HL-60 (cell line): ENCODE measurements at regions not wholly inside any gene's neighbourhood (a gene's known extent, or its start where the extent isn't known, plus 50 kb on each side); places are given as distances from the start of the nearest gene placed in this dataset.
"Not testable (repeated sequence)": the region's sequence is repeated elsewhere in the genome, so short reads cannot be mapped to it uniquely, and the experiment has no call there.

ENCODE experiments used
- DNase-seq, 2 experiments: peaks; one replicate each; pipeline ENCODE4 v3.0.0-alpha.2; 2010 to 2020; ENCODE audit warnings: low read depth in 1 of 2, low spot score in 1 of 2
- H3K27ac ChIP-seq: fragments of 250-450 bp; sonication (Bioruptor Pico); replicated peaks from 2 replicates; pipeline ENCODE4 v1.5.1; 2020; ENCODE audit warnings: mild to moderate bottlenecking, moderate library complexity
- H3K27me3 ChIP-seq: fragments of 250-450 bp; sonication (Bioruptor Pico); 2 replicates; pipeline ENCODE4 v1.5.1; 2021; ENCODE audit warnings: mild to moderate bottlenecking, moderate library complexity; ENCODE audit not compliant: insufficient read depth, poor library complexity, severe bottlenecking
- H3K4me3 ChIP-seq: replicated peaks from 2 replicates; pipeline ENCODE4 v1.5.1; 2011; ENCODE audit warnings: mild to moderate bottlenecking, control low read depth, low read length; ENCODE audit not compliant: insufficient read depth
- GABPA ChIP-seq: IDR thresholded peaks from 2 replicates; pipeline ENCODE4 v1.6.1; 2012; ENCODE audit warnings: low read depth
- POLR2AphosphoS5 ChIP-seq: IDR thresholded peaks from 2 replicates; pipeline ENCODE4 v1.6.1; 2012; ENCODE audit warnings: low read depth
- SPI1 ChIP-seq: IDR thresholded peaks from 2 replicates; pipeline ENCODE4 v1.6.1; 2012; ENCODE audit warnings: low read depth, mild to moderate bottlenecking, borderline replicate concordance
- TF ChIP-seq, protein P1 (sequence below): IDR thresholded peaks from 2 replicates; pipeline ENCODE4 v1.6.1; 2012; ENCODE audit warnings: low read depth; ENCODE audit not compliant: insufficient replicate concordance
- TF ChIP-seq, protein P2 (sequence below): IDR thresholded peaks from one replicate; pipeline ENCODE4 v1.5.1; 2011; ENCODE audit warnings: low read length, control low read depth, inconsistent platforms; ENCODE audit not compliant: insufficient read depth

DNA sequence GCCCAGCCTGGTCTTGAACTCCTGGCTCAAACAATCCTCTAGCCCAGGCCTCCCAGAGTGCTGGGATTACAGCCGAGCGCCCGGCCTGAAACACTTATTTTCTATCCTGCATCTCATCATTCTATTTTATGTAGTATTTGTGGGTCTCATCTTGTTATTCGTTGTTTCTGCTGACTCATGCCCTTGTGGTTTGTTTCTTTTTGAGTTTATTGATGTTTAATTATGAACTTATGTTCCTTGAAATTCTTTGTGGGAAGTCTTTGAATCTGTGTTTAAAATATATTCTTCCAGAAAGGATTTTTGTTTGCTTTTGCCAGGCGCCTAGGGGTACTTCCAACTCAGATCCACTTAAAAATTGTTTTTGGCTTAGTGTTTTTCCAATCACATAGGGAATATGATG lies 78.3 kb upstream of the C15orf39 start:
- H3K4me3 ChIP-seq: no peak overlapping the region
- TF ChIP-seq, protein P1, sequence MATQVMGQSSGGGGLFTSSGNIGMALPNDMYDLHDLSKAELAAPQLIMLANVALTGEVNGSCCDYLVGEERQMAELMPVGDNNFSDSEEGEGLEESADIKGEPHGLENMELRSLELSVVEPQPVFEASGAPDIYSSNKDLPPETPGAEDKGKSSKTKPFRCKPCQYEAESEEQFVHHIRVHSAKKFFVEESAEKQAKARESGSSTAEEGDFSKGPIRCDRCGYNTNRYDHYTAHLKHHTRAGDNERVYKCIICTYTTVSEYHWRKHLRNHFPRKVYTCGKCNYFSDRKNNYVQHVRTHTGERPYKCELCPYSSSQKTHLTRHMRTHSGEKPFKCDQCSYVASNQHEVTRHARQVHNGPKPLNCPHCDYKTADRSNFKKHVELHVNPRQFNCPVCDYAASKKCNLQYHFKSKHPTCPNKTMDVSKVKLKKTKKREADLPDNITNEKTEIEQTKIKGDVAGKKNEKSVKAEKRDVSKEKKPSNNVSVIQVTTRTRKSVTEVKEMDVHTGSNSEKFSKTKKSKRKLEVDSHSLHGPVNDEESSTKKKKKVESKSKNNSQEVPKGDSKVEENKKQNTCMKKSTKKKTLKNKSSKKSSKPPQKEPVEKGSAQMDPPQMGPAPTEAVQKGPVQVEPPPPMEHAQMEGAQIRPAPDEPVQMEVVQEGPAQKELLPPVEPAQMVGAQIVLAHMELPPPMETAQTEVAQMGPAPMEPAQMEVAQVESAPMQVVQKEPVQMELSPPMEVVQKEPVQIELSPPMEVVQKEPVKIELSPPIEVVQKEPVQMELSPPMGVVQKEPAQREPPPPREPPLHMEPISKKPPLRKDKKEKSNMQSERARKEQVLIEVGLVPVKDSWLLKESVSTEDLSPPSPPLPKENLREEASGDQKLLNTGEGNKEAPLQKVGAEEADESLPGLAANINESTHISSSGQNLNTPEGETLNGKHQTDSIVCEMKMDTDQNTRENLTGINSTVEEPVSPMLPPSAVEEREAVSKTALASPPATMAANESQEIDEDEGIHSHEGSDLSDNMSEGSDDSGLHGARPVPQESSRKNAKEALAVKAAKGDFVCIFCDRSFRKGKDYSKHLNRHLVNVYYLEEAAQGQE: no peak
- TF ChIP-seq GABPA: no peak
- TF ChIP-seq, protein P2, sequence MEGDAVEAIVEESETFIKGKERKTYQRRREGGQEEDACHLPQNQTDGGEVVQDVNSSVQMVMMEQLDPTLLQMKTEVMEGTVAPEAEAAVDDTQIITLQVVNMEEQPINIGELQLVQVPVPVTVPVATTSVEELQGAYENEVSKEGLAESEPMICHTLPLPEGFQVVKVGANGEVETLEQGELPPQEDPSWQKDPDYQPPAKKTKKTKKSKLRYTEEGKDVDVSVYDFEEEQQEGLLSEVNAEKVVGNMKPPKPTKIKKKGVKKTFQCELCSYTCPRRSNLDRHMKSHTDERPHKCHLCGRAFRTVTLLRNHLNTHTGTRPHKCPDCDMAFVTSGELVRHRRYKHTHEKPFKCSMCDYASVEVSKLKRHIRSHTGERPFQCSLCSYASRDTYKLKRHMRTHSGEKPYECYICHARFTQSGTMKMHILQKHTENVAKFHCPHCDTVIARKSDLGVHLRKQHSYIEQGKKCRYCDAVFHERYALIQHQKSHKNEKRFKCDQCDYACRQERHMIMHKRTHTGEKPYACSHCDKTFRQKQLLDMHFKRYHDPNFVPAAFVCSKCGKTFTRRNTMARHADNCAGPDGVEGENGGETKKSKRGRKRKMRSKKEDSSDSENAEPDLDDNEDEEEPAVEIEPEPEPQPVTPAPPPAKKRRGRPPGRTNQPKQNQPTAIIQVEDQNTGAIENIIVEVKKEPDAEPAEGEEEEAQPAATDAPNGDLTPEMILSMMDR: no peak
- no peak for TF ChIP-seq POLR2AphosphoS5
- no peak for TF ChIP-seq SPI1
- no peaks in the 10 kb centered on the region for H3K27me3 ChIP-seq
- DNase-seq: no peak
- H3K27ac ChIP-seq: no peak overlapping the region

DNA sequence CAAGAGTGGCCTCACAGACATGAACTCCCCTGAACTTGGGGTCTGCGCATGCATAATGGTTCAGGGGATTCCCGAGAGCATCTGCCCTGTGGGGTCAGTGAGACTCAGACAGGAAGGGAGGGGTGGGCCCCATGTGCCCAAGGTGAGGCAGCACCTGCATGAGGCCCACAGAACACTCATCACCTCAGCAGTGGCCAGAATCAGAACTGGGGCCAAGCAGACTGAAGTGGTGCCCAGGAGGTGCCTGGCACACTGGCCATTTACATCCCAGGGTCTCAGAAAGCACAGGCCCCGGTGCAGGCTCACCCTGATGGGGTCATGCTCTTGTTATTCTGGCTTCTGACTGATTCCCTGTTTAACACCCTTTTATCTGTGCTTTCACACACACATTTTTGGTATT lies 77.4 kb upstream of the C15orf39 start:
- not testable (repeated sequence) for H3K4me3 ChIP-seq, DNase-seq, H3K27me3 ChIP-seq
- peak overlapping the region; percentile 74 for H3K27ac ChIP-seq

DNA sequence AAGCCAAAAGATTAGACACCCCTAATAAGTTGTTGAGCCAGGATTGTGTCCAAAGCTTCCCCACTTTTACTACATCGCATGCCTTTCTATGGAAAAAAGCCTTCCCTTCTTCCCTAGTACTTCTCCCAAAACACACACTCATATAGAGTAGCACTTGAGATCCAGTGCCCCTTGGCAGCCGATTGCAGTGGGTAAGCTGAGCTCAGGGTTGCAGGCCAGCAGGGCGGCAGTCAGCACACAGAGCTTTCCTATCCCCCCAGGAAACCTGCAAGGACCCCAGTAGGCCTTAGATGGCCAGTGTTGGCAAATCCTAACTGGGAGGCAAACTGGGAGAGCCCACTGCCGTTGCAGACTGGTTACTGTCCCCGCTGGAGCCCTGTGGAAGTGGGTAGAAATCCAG lies 75.7 kb upstream of the C15orf39 start:
- DNase-seq: no peak
- TF ChIP-seq POLR2AphosphoS5 (no peak), SPI1 (no peak), GABPA (no peak)
- TF ChIP-seq, protein P1: no peak
- TF ChIP-seq, protein P2: no peak
- Histone ChIP-seq H3K27ac (peak overlapping the region; percentile 74), H3K4me3 (no peak overlapping the region), H3K27me3 (no peaks in the 10 kb centered on the region)

DNA sequence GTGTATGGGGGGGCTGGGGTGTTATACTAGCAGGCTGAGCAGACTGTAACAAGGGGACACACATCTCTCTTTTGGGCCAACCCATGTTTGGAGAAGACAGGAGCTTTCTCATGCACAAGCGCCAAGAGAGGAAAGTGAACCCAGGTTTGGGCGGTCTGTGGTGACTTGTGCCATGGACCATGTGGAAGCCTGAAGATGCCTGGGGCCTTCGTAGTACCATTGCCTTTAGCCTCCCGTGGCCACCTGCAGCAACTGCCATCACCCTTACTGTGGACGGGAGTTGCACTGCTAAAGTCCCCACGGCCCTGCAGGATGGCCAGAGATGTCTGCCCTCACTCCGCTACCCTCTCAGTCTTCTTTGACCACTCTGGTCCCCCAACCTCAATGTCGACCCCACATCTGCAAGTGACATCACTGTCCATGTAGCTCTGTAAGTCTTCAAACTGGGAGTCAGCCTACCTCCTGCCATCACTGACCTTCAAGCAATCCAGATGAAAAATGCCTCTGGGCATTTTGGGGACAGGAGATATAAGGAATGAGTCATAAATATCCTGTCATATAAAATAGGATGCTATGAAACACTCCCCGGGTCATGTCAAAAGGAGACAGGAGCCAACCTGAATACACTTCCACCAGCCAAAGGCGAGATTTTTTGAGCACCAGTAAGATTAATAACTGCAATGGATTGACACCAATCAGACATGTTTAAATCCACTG lies 74.7 kb upstream of the C15orf39 start:
- Histone ChIP-seq H3K4me3 (no peak overlapping the region), H3K27me3 (no peaks in the 10 kb centered on the region), H3K27ac (no peak overlapping the region)
- no peak for TF ChIP-seq POLR2AphosphoS5
- TF ChIP-seq SPI1: no peak
- TF ChIP-seq, protein P1: no peak
- no peak for TF ChIP-seq GABPA
- TF ChIP-seq, protein P2: no peak
- DNase-seq: no peak
